ENCODE measurements at regions not wholly inside any gene's neighbourhood (a gene's known extent, or its start where the extent isn't known, plus 50 kb on each side); places are given as distances from the start of the nearest gene placed in this dataset.

GRCh38 chr9:126085170-126085569 is 241.5 kb upstream of the MVB12B start:
- no peak overlapping the region for H3K27ac ChIP-seq (ENCODE audit: low read length)
- H3K9me3 ChIP-seq (ENCODE audit: control insufficient read depth, low read depth, low read length), result no peaks in the 10 kb centered on the region
- no peaks in the 10 kb centered on the region for H3K36me3 ChIP-seq (ENCODE audit: control insufficient read depth, insufficient read depth, low read length)
- no peaks in the 10 kb centered on the region for H3K4me1 ChIP-seq (ENCODE audit: control insufficient read depth, insufficient read depth, low read length)
- WGBS (ENCODE audit: insufficient coverage, low lambda C conversion rate), result 50% methylated on average over 1 of the region's 2 CpGs
- H3K4me3 ChIP-seq (ENCODE audit: low read length), result no peak overlapping the region
- no peak for DNase-seq
- H3K27me3 ChIP-seq (ENCODE audit: control insufficient read depth, insufficient read depth, low read length), result no peaks in the 10 kb centered on the region

GRCh38 chr9:126088336-126088735 is 238.3 kb upstream of the MVB12B start:
- Histone ChIP-seq H3K36me3 (ENCODE audit: control insufficient read depth, insufficient read depth, low read length) (no peaks in the 10 kb centered on the region), H3K27me3 (ENCODE audit: control insufficient read depth, insufficient read depth, low read length) (no peaks in the 10 kb centered on the region), H3K9me3 (ENCODE audit: control insufficient read depth, low read depth, low read length) (no peaks in the 10 kb centered on the region), H3K4me1 (ENCODE audit: control insufficient read depth, insufficient read depth, low read length) (no peaks in the 10 kb centered on the region), H3K4me3 (ENCODE audit: low read length) (no peak overlapping the region), H3K27ac (ENCODE audit: low read length) (no peak overlapping the region)
- WGBS (ENCODE audit: insufficient coverage, low lambda C conversion rate), result 93% methylated on average over 3 of the region's 6 CpGs
- DNase-seq, result no peak

DNA sequence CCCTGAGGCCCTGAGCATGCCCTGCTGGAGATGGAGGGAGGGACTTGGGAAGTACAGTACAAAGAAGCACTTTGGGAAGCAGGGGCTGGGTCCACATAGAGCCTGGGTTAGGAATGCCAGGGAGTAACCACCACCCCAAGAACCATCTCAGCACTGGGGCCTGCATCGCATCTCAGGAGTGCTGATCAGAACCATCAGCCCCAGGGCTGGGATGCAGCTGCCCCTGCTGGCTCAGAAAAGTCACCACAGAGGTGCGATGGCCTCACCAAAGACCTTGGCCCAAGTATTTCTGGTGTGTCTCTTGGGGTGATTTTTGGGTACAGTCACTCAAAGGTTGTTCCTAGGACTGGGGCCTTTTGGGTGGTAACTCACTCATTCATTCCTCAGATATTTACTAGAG is 236.8 kb upstream of the MVB12B start:
- no CpG with 5 or more reads among the region's 2 CpGs for whole genome bisulfite sequencing (ENCODE audit: insufficient coverage, low lambda C conversion rate)
- Histone ChIP-seq H3K27me3 (ENCODE audit: control insufficient read depth, insufficient read depth, low read length) (no peaks in the 10 kb centered on the region), H3K27ac (ENCODE audit: low read length) (no peak overlapping the region), H3K36me3 (ENCODE audit: control insufficient read depth, insufficient read depth, low read length) (no peaks in the 10 kb centered on the region), H3K4me1 (ENCODE audit: control insufficient read depth, insufficient read depth, low read length) (no peaks in the 10 kb centered on the region), H3K9me3 (ENCODE audit: control insufficient read depth, low read depth, low read length) (no peaks in the 10 kb centered on the region), H3K4me3 (ENCODE audit: low read length) (no peak overlapping the region)
- DNase-seq, result no peak

DNA sequence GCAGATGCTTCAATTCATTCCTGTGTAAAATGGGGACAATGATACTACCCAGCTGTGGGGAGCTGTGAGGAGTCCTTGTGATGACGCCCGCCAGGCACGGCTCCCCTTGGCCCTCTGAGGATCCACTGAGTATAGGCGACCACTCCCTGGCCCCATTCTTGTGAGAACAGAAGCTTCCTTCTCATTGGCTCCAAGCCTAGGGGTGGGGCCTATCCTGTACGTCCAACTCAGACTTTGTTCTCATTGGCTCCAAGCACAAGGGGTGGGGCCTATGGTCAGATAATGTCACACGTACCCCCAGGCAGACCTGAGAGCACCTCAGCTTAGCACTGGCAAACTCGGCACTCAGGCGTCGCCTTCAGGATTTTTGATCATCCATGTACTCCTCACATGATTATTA is 232.9 kb upstream of the MVB12B start:
- Histone ChIP-seq H3K27ac (ENCODE audit: low read length) (no peak overlapping the region), H3K36me3 (ENCODE audit: control insufficient read depth, insufficient read depth, low read length) (no peaks in the 10 kb centered on the region), H3K9me3 (ENCODE audit: control insufficient read depth, low read depth, low read length) (no peaks in the 10 kb centered on the region), H3K4me3 (ENCODE audit: low read length) (no peak overlapping the region), H3K27me3 (ENCODE audit: control insufficient read depth, insufficient read depth, low read length) (no peaks in the 10 kb centered on the region), H3K4me1 (ENCODE audit: control insufficient read depth, insufficient read depth, low read length) (no peaks in the 10 kb centered on the region)
- no CpG with 5 or more reads among the region's 9 CpGs for WGBS (ENCODE audit: insufficient coverage, low lambda C conversion rate)
- no peak for DNase-seq

DNA sequence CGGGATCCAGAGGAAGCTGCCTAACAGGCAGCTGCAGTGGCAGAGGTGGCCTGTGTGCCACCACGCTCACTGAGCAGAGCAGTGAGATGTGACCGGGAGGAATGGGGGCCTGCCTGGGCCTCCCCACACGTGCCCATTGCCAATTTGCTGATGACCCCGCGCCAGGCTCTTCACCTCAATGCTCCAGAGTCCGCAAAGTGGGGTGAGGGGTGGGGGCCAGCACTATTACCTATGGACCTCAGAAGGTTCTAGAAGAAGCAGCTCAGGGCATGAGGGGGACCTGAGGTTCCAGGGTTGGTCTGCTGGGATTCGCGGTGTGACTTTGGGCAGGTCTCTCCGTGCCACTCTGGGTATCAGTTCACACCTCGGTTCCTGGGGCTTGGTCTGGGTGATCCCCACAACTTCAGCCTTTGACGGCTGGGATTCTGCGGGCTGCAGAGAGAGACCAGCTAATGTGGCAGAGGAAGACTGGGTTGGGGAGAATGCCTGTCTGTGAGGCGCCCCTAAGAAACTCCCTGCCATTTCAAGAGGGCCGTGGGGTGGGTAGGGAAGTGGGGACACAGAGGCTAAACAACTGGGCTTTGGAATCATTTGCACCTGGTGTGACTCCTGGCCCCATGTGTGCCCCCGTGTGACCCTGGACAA is 231.0 kb upstream of the MVB12B start:
- Histone ChIP-seq H3K9me3 (ENCODE audit: control insufficient read depth, low read depth, low read length) (no peaks in the 10 kb centered on the region), H3K36me3 (ENCODE audit: control insufficient read depth, insufficient read depth, low read length) (no peaks in the 10 kb centered on the region), H3K4me1 (ENCODE audit: control insufficient read depth, insufficient read depth, low read length) (no peaks in the 10 kb centered on the region), H3K27ac (ENCODE audit: low read length) (no peak overlapping the region), H3K4me3 (ENCODE audit: low read length) (no peak overlapping the region), H3K27me3 (ENCODE audit: control insufficient read depth, insufficient read depth, low read length) (no peaks in the 10 kb centered on the region)
- DNase-seq, result no peak
- WGBS (ENCODE audit: insufficient coverage, low lambda C conversion rate), result no CpG with 5 or more reads among the region's 16 CpGs

DNA sequence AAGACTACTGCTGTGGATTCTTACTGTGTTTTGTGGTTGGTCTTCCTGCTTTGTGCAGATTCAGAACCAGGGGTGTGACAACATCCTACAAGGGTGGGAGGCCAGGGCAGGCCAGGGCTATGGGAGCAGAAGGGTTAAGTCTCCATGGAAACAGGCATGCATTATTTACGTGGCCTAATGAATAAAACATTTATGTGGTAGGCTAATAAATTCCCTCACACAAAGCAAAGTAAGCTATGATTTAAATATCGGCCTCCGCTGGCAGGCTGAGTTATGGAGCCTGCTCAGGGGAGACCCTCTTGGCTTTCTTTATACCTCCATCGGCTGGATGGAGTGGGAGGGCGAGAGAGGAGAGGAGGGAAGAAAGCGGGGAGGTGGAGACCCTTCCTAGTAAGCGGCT is 230.3 kb upstream of the MVB12B start:
- no peak overlapping the region for H3K27ac ChIP-seq (ENCODE audit: low read length)
- WGBS (ENCODE audit: insufficient coverage, low lambda C conversion rate), result no CpG with 5 or more reads among the region's 7 CpGs
- no peaks in the 10 kb centered on the region for H3K27me3 ChIP-seq (ENCODE audit: control insufficient read depth, insufficient read depth, low read length)
- no peaks in the 10 kb centered on the region for H3K4me1 ChIP-seq (ENCODE audit: control insufficient read depth, insufficient read depth, low read length)
- no peak for DNase-seq
- no peaks in the 10 kb centered on the region for H3K36me3 ChIP-seq (ENCODE audit: control insufficient read depth, insufficient read depth, low read length)
- no peaks in the 10 kb centered on the region for H3K9me3 ChIP-seq (ENCODE audit: control insufficient read depth, low read depth, low read length)
- no peak overlapping the region for H3K4me3 ChIP-seq (ENCODE audit: low read length)

DNA sequence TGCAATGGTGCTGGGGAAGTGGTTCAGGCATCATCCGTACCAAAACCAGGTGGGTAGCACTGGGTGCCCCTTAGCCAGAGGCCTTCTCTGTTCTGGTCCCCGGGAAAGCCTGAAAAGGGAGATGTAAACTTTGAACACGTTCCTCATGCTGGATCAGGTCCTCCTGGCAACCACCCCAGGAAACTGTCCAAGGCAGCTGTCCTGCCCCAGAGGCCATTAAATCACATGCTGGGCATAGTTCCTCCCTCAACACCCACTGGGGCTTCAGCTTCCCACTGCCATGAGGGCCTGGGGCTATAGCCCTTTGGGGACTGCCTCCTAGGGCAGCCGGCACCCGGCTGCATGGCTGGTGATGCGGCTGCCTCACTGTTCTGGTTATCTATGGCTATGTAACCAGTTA is 228.9 kb upstream of the MVB12B start:
- no peaks in the 10 kb centered on the region for H3K9me3 ChIP-seq (ENCODE audit: control insufficient read depth, low read depth, low read length)
- DNase-seq, result no peak

DNA sequence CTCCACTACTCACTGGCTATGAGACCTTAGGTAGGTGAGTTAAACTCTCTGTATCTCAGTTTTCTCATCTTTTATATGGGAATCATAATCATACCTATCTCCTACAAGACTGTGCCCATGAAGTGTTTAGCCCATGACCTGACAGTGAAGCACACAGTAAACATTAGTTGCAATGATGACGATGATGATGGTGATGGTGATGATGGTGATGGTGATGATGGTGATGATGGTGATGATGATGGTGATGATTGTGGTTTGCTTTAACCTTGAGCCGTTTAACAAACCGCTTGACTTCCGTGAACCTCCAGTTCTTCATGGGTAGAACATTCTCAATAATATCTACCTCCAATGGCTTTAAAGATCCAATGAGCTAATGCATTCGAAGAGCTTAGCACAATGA is 220.2 kb upstream of the MVB12B start:
- H3K4me1 ChIP-seq (ENCODE audit: control insufficient read depth, insufficient read depth, low read length), result no peaks in the 10 kb centered on the region
- no peaks in the 10 kb centered on the region for H3K9me3 ChIP-seq (ENCODE audit: control insufficient read depth, low read depth, low read length)
- peaks cover 14% of the 10 kb centered on the region for H3K27me3 ChIP-seq (ENCODE audit: control insufficient read depth, insufficient read depth, low read length)
- H3K27ac ChIP-seq (ENCODE audit: low read length), result no peak overlapping the region
- WGBS (ENCODE audit: insufficient coverage, low lambda C conversion rate), result no CpG with 5 or more reads among the region's 5 CpGs
- no peak overlapping the region for H3K4me3 ChIP-seq (ENCODE audit: low read length)
- no peaks in the 10 kb centered on the region for H3K36me3 ChIP-seq (ENCODE audit: control insufficient read depth, insufficient read depth, low read length)
- DNase-seq, result no peak

More for the DNA sequence above, 228.9 kb upstream of the MVB12B start:
- Histone ChIP-seq H3K27me3 (ENCODE audit: control insufficient read depth, insufficient read depth, low read length) (no peaks in the 10 kb centered on the region), H3K27ac (ENCODE audit: low read length) (no peak overlapping the region), H3K36me3 (ENCODE audit: control insufficient read depth, insufficient read depth, low read length) (no peaks in the 10 kb centered on the region), H3K4me1 (ENCODE audit: control insufficient read depth, insufficient read depth, low read length) (no peaks in the 10 kb centered on the region), H3K4me3 (ENCODE audit: low read length) (no peak overlapping the region)
- no CpG with 5 or more reads among the region's 6 CpGs for WGBS (ENCODE audit: insufficient coverage, low lambda C conversion rate)

DNA sequence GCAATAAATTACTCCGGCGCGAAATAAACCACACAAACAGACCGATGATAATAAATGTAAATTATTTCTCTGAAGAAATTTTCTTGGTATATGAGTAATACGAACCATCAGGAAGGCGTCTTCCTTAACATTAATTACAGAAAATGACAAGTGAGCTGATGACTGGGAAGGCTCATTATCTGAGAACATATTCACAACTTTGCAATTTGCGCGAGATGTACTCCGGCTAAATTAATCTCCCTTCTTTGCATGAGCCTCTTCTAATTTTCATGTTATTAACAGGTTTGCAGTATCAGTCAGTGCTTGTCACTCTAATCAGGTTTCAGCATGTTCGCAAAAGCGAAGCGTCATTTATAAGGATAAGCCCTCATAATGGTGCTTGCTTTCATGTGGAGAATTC is 218.9 kb upstream of the MVB12B start:
- H3K36me3 ChIP-seq (ENCODE audit: control insufficient read depth, insufficient read depth, low read length), result no peaks in the 10 kb centered on the region
- no peaks in the 10 kb centered on the region for H3K4me1 ChIP-seq (ENCODE audit: control insufficient read depth, insufficient read depth, low read length)
- WGBS (ENCODE audit: insufficient coverage, low lambda C conversion rate), result 98% methylated on average over 10 of the region's 12 CpGs
- no peak overlapping the region for H3K4me3 ChIP-seq (ENCODE audit: low read length)
- no peak overlapping the region for H3K27ac ChIP-seq (ENCODE audit: low read length)
- H3K27me3 ChIP-seq (ENCODE audit: control insufficient read depth, insufficient read depth, low read length), result peaks cover 17% of the 10 kb centered on the region
- no peaks in the 10 kb centered on the region for H3K9me3 ChIP-seq (ENCODE audit: control insufficient read depth, low read depth, low read length)
- DNase-seq, result no peak

DNA sequence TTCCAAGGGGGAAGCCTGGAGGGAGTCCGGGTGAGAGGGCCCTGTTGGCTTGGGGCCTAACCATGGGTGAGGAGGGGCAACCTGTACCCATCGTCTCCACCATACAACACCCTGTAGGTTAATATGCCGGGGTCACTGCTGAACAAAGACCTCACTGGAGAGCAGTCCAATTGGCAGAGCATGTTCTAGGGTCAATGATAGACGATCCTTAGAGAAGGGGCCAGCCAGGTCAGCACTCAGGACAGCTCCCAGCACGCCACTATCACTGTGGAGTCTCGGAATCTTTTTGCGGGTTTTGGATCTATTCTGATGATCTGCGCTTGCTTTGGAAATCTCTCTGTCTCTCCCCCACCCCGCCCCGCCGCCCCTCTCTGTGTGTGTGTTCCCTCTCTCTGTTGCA is 218.4 kb upstream of the MVB12B start:
- WGBS (ENCODE audit: insufficient coverage, low lambda C conversion rate), result no CpG with 5 or more reads among the region's 11 CpGs
- no peak for DNase-seq

GRCh38 chr9:126109575-126109974 is 217.1 kb upstream of the MVB12B start:
- DNase-seq, result no peak
- no peak overlapping the region for H3K4me3 ChIP-seq (ENCODE audit: low read length)
- H3K27me3 ChIP-seq (ENCODE audit: control insufficient read depth, insufficient read depth, low read length), result peaks cover 17% of the 10 kb centered on the region
- H3K36me3 ChIP-seq (ENCODE audit: control insufficient read depth, insufficient read depth, low read length), result no peaks in the 10 kb centered on the region
- H3K4me1 ChIP-seq (ENCODE audit: control insufficient read depth, insufficient read depth, low read length), result no peaks in the 10 kb centered on the region
- no peaks in the 10 kb centered on the region for H3K9me3 ChIP-seq (ENCODE audit: control insufficient read depth, low read depth, low read length)
- H3K27ac ChIP-seq (ENCODE audit: low read length), result no peak overlapping the region

More for the DNA sequence above, 218.4 kb upstream of the MVB12B start:
- H3K36me3 ChIP-seq (ENCODE audit: control insufficient read depth, insufficient read depth, low read length), result no peaks in the 10 kb centered on the region
- peaks cover 17% of the 10 kb centered on the region for H3K27me3 ChIP-seq (ENCODE audit: control insufficient read depth, insufficient read depth, low read length)
- H3K4me1 ChIP-seq (ENCODE audit: control insufficient read depth, insufficient read depth, low read length), result no peaks in the 10 kb centered on the region
- no peaks in the 10 kb centered on the region for H3K9me3 ChIP-seq (ENCODE audit: control insufficient read depth, low read depth, low read length)
- no peak overlapping the region for H3K27ac ChIP-seq (ENCODE audit: low read length)
- H3K4me3 ChIP-seq (ENCODE audit: low read length), result no peak overlapping the region
